ENCODE measurements at regions not wholly inside any gene's neighbourhood (a gene's known extent, or its start where the extent isn't known, plus 50 kb on each side); places are given as distances from the start of the nearest gene placed in this dataset.

- Histone ChIP-seq H3K4me1 (ENCODE audit: control insufficient read depth, insufficient read depth, low read length) (no peaks in the 10 kb centered on the region), H3K4me3 (ENCODE audit: low read depth in 2 of 2, low read length in 2 of 2) (no peak overlapping the region), H3K27ac (ENCODE audit: low read length) (no peak overlapping the region), H3K36me3 (ENCODE audit: control insufficient read depth, insufficient read depth, low read length) (no peaks in the 10 kb centered on the region), H3K9me3 (ENCODE audit: control insufficient read depth, insufficient read depth, low read depth, low read length) (no peaks in the 10 kb centered on the region), H3K27me3 (ENCODE audit: control insufficient read depth, insufficient read depth, low read length) (no peaks in the 10 kb centered on the region)
- ChIA-PET POLR2A (no interaction called here), CTCF (no interaction called here)
- in situ Hi-C loops (cut with HindIII; ENCODE audit: low pct_unique_long_range_greater_than_20kb, low sequenced_read_pairs) = no loop called here
- intact Hi-C loops (cut with micrococcal nuclease; ENCODE audit: unreplicated experiment) = no loop called here
- no TSS peak for BruUV-seq (replicated peaks)
- TF ChIP-seq POLR2AphosphoS5 (IDR thresholded peaks at IDR 0.05; ENCODE audit: low read depth, low read length) = no peak
- TF ChIP-seq REST (IDR thresholded peaks at IDR 0.05; ENCODE audit: insufficient read depth in 1 of 2, low read depth in 2 of 2, low read length in 1 of 2) = no peak
- TF ChIP-seq SIN3A (IDR thresholded peaks at IDR 0.05; ENCODE audit: borderline replicate concordance, insufficient read depth, low read depth, low read length) = no peak
- TF ChIP-seq, protein P1, sequence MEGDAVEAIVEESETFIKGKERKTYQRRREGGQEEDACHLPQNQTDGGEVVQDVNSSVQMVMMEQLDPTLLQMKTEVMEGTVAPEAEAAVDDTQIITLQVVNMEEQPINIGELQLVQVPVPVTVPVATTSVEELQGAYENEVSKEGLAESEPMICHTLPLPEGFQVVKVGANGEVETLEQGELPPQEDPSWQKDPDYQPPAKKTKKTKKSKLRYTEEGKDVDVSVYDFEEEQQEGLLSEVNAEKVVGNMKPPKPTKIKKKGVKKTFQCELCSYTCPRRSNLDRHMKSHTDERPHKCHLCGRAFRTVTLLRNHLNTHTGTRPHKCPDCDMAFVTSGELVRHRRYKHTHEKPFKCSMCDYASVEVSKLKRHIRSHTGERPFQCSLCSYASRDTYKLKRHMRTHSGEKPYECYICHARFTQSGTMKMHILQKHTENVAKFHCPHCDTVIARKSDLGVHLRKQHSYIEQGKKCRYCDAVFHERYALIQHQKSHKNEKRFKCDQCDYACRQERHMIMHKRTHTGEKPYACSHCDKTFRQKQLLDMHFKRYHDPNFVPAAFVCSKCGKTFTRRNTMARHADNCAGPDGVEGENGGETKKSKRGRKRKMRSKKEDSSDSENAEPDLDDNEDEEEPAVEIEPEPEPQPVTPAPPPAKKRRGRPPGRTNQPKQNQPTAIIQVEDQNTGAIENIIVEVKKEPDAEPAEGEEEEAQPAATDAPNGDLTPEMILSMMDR (IDR thresholded peaks at IDR 0.05) = no peak
- no peak for TF ChIP-seq TCF7L2 (IDR thresholded peaks at IDR 0.05; ENCODE audit: low read depth, low read length)
- no peak for DNase-seq (ENCODE audit: low read depth, low spot score)
- no peak for ATAC-seq
Measured at GRCh38 chr16:62863139-62863538, 826.9 kb upstream of the CDH8 start.

DNA sequence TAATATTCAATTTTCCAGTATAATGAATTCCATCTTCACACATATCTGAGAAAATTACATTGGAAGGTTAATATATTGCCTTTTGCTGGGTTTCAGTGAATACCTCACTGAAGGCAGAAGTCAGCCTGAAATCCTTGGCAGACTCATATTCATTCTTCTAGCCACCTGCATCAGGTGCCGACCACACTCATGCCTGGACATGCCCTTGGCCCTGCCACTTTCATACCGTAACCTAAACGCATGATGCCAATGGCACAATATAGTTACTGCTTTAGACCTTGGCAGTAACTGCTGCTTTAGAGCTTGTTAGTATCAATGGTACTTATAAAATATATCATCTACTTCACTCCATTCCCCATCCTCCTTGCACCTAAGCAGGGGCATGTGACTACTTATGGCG lies 817.6 kb upstream of the CDH8 start:
- BruUV-seq (replicated peaks) = no TSS peak
- ChIA-PET CTCF (no interaction called here), POLR2A (no interaction called here)
- in situ Hi-C loops (cut with HindIII; ENCODE audit: low pct_unique_long_range_greater_than_20kb, low sequenced_read_pairs) = no loop called here
- no peak for TF ChIP-seq SIN3A (IDR thresholded peaks at IDR 0.05; ENCODE audit: borderline replicate concordance, insufficient read depth, low read depth, low read length)
- TF ChIP-seq POLR2AphosphoS5 (IDR thresholded peaks at IDR 0.05; ENCODE audit: low read depth, low read length) = no peak
- H3K27me3 ChIP-seq (ENCODE audit: control insufficient read depth, insufficient read depth, low read length) = no peaks in the 10 kb centered on the region
- intact Hi-C loops (cut with micrococcal nuclease; ENCODE audit: unreplicated experiment) = no loop called here
- no peak overlapping the region for H3K4me3 ChIP-seq (ENCODE audit: low read depth in 2 of 2, low read length in 2 of 2)
- DNase-seq (ENCODE audit: low read depth, low spot score) (no peak), ATAC-seq (no peak)
- H3K36me3 ChIP-seq (ENCODE audit: control insufficient read depth, insufficient read depth, low read length) = no peaks in the 10 kb centered on the region
- H3K9me3 ChIP-seq (ENCODE audit: control insufficient read depth, insufficient read depth, low read depth, low read length) = no peaks in the 10 kb centered on the region
- H3K4me1 ChIP-seq (ENCODE audit: control insufficient read depth, insufficient read depth, low read length) = no peaks in the 10 kb centered on the region
- no peak overlapping the region for H3K27ac ChIP-seq (ENCODE audit: low read length)

GRCh38 chr16:62846399-62847057 lies 810.3 kb upstream of the CDH8 start:
- Histone ChIP-seq H3K4me1 (ENCODE audit: control insufficient read depth, insufficient read depth, low read length) (no peaks in the 10 kb centered on the region), H3K27me3 (ENCODE audit: control insufficient read depth, insufficient read depth, low read length) (no peaks in the 10 kb centered on the region), H3K4me3 (ENCODE audit: low read depth in 2 of 2, low read length in 2 of 2) (no peak overlapping the region), H3K27ac (ENCODE audit: low read length) (no peak overlapping the region), H3K36me3 (ENCODE audit: control insufficient read depth, insufficient read depth, low read length) (no peaks in the 10 kb centered on the region), H3K9me3 (ENCODE audit: control insufficient read depth, insufficient read depth, low read depth, low read length) (no peaks in the 10 kb centered on the region)
- ChIA-PET CTCF (no interaction called here), POLR2A (no interaction called here)
- TF ChIP-seq TCF7L2 (IDR thresholded peaks at IDR 0.05; ENCODE audit: low read depth, low read length) (no peak), POLR2AphosphoS5 (IDR thresholded peaks at IDR 0.05; ENCODE audit: low read depth, low read length) (no peak), REST (IDR thresholded peaks at IDR 0.05; ENCODE audit: insufficient read depth in 1 of 2, low read depth in 2 of 2, low read length in 1 of 2) (no peak), SIN3A (IDR thresholded peaks at IDR 0.05; ENCODE audit: borderline replicate concordance, insufficient read depth, low read depth, low read length) (no peak)
- TF ChIP-seq, protein P1 (IDR thresholded peaks at IDR 0.05) = no peak
- in situ Hi-C loops (cut with HindIII; ENCODE audit: low pct_unique_long_range_greater_than_20kb, low sequenced_read_pairs) (no loop called here), intact Hi-C loops (cut with micrococcal nuclease; ENCODE audit: unreplicated experiment) (no loop called here)
- BruUV-seq (replicated peaks) = no TSS peak
- no peak for DNase-seq (ENCODE audit: low read depth, low spot score)
- ATAC-seq = no peak
